ENCODE measurements at regions not wholly inside any gene's neighbourhood (a gene's known extent, or its start where the extent isn't known, plus 50 kb on each side); places are given as distances from the start of the nearest gene placed in this dataset.

DNA sequence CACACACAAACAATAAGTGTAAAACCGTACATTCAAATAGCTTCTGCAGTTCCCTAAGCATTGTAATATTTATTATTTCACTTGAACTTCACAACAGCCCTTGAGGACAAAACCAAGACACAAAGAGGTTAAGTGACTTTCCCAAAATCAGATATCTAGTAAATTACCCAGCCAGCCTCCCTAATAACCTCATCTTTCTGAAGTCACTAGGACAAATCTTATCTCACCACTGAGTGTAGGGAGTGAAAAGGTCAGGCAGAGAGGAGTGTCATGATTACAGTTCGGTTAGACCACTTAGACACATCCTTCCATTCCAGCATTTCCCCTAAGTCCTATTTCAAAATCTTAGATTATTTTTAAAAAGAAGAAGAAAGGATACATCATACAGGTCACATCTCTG, 377.3 kb upstream of the NFIA start (continued):
- TF ChIP-seq, protein P1, sequence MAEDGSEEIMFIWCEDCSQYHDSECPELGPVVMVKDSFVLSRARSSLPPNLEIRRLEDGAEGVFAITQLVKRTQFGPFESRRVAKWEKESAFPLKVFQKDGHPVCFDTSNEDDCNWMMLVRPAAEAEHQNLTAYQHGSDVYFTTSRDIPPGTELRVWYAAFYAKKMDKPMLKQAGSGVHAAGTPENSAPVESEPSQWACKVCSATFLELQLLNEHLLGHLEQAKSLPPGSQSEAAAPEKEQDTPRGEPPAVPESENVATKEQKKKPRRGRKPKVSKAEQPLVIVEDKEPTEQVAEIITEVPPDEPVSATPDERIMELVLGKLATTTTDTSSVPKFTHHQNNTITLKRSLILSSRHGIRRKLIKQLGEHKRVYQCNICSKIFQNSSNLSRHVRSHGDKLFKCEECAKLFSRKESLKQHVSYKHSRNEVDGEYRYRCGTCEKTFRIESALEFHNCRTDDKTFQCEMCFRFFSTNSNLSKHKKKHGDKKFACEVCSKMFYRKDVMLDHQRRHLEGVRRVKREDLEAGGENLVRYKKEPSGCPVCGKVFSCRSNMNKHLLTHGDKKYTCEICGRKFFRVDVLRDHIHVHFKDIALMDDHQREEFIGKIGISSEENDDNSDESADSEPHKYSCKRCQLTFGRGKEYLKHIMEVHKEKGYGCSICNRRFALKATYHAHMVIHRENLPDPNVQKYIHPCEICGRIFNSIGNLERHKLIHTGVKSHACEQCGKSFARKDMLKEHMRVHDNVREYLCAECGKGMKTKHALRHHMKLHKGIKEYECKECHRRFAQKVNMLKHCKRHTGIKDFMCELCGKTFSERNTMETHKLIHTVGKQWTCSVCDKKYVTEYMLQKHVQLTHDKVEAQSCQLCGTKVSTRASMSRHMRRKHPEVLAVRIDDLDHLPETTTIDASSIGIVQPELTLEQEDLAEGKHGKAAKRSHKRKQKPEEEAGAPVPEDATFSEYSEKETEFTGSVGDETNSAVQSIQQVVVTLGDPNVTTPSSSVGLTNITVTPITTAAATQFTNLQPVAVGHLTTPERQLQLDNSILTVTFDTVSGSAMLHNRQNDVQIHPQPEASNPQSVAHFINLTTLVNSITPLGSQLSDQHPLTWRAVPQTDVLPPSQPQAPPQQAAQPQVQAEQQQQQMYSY (CRISPR knock-in tag; IDR thresholded peaks at IDR 0.05), result no peak
- TF ChIP-seq ZNF263 (CRISPR knock-in tag; IDR thresholded peaks at IDR 0.05; ENCODE audit: low read depth) (no peak), EMX1 (CRISPR knock-in tag; IDR thresholded peaks at IDR 0.05) (no peak)
- TF ChIP-seq, protein P2, sequence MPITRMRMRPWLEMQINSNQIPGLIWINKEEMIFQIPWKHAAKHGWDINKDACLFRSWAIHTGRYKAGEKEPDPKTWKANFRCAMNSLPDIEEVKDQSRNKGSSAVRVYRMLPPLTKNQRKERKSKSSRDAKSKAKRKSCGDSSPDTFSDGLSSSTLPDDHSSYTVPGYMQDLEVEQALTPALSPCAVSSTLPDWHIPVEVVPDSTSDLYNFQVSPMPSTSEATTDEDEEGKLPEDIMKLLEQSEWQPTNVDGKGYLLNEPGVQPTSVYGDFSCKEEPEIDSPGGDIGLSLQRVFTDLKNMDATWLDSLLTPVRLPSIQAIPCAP (CRISPR knock-in tag; IDR thresholded peaks at IDR 0.05), result no peak

DNA sequence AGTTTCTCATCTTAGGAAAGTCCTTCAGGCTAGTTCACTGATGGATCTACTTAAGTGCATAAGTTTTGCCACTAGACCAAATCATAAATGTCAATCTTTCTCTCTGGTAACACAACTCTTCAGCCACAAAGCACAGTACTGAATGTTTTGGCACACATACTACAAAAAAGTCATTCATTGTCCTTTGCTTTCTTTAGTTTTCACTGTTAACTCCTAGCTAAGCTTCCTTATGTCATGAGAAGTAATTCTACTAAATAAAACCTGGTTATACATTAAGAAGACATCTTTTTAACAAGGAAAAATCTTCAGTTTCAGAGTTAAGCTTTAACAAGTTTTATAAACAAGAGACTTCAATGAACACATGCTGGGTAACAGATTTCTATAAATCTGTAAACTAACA, 379.2 kb upstream of the NFIA start:
- POLR2A ChIA-PET, result no interaction called here
- TF ChIP-seq, protein P3, sequence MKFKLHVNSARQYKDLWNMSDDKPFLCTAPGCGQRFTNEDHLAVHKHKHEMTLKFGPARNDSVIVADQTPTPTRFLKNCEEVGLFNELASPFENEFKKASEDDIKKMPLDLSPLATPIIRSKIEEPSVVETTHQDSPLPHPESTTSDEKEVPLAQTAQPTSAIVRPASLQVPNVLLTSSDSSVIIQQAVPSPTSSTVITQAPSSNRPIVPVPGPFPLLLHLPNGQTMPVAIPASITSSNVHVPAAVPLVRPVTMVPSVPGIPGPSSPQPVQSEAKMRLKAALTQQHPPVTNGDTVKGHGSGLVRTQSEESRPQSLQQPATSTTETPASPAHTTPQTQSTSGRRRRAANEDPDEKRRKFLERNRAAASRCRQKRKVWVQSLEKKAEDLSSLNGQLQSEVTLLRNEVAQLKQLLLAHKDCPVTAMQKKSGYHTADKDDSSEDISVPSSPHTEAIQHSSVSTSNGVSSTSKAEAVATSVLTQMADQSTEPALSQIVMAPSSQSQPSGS (CRISPR knock-in tag; IDR thresholded peaks at IDR 0.05; ENCODE audit: borderline replicate concordance, low read depth), result no peak
- TF ChIP-seq, protein P4, sequence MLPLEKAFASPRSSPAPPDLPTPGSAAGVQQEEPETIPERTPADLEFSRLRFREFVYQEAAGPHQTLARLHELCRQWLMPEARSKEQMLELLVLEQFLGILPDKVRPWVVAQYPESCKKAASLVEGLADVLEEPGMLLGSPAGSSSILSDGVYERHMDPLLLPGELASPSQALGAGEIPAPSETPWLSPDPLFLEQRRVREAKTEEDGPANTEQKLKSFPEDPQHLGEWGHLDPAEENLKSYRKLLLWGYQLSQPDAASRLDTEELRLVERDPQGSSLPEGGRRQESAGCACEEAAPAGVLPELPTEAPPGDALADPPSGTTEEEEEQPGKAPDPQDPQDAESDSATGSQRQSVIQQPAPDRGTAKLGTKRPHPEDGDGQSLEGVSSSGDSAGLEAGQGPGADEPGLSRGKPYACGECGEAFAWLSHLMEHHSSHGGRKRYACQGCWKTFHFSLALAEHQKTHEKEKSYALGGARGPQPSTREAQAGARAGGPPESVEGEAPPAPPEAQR (CRISPR knock-in tag; IDR thresholded peaks at IDR 0.05), result no peak
- TF ChIP-seq, protein P5, sequence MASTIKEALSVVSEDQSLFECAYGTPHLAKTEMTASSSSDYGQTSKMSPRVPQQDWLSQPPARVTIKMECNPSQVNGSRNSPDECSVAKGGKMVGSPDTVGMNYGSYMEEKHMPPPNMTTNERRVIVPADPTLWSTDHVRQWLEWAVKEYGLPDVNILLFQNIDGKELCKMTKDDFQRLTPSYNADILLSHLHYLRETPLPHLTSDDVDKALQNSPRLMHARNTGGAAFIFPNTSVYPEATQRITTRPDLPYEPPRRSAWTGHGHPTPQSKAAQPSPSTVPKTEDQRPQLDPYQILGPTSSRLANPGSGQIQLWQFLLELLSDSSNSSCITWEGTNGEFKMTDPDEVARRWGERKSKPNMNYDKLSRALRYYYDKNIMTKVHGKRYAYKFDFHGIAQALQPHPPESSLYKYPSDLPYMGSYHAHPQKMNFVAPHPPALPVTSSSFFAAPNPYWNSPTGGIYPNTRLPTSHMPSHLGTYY (CRISPR knock-in tag; IDR thresholded peaks at IDR 0.05), result no peak
- TF ChIP-seq ZNF671 (CRISPR knock-in tag; IDR thresholded peaks at IDR 0.05), result no peak
- TF ChIP-seq ELF4 (CRISPR knock-in tag; IDR thresholded peaks at IDR 0.05; ENCODE audit: low read depth), result no peak
- no peak for TF ChIP-seq ATF1 (CRISPR knock-in tag; IDR thresholded peaks at IDR 0.05)
- no peak overlapping the region for H3K27ac Mint-ChIP-seq
- peaks cover 11% of the 10 kb centered on the region for H3K4me1 Mint-ChIP-seq
- H3K36me3 Mint-ChIP-seq, result peaks cover 6% of the 10 kb centered on the region; the same call in 1 of the 2 replicates
- H3K4me3 Mint-ChIP-seq, result no peak overlapping the region
- ATAC-seq, result no peak
- no peaks in the 10 kb centered on the region for H3K27me3 Mint-ChIP-seq (ENCODE audit: low read depth)
- DNase-seq (ENCODE audit: low spot score), result no peak
- CTCF ChIA-PET, result interaction anchor here (1.2 kb wide), 1 partner anchor 347 kb away, joined by 3 read pairs; no protein-coding TSS in a partner anchor
- peaks cover 27% of the 10 kb centered on the region for H3K9me3 Mint-ChIP-seq

DNA sequence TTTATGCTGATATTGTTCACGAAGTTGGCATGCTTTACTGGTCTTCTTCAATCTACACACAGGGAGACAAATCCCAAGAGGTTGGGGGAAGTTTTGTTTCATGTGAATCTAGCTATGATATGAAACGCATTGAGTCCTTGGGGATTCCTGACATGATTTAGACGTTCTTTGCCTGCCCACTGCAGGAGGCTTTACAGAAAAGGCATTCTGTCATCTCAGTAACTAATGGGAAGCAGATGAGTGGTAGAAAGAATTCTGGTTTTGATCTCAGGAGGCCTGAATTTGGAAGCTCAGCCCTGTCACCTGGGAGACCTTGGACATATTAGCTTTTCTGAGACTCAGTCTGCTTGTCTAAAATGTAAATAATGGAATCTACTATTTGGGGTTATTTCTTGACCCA, 383.0 kb upstream of the NFIA start:
- no peak for DNase-seq (ENCODE audit: low spot score)
- no peaks in the 10 kb centered on the region for H3K27me3 Mint-ChIP-seq (ENCODE audit: low read depth)
- CTCF ChIA-PET, result no interaction called here
- POLR2A ChIA-PET, result interaction anchor here (0.7 kb wide), 1 partner anchor 1921 kb away, joined by 3 read pairs; no protein-coding TSS in a partner anchor
- H3K27ac Mint-ChIP-seq, result no peak overlapping the region
- no peak overlapping the region for H3K4me3 Mint-ChIP-seq
- peaks cover 10% of the 10 kb centered on the region for H3K36me3 Mint-ChIP-seq
- H3K9me3 Mint-ChIP-seq, result peaks cover 22% of the 10 kb centered on the region
- H3K4me1 Mint-ChIP-seq, result peaks cover 13% of the 10 kb centered on the region
- no peak for ATAC-seq
- TF ChIP-seq JAZF1 (CRISPR knock-in tag; IDR thresholded peaks at IDR 0.05) (no peak), NR3C1 (CRISPR knock-in tag; conservative IDR thresholded peaks at IDR 0.05; ENCODE audit: low read depth) (no peak), SOX15 (CRISPR knock-in tag; IDR thresholded peaks at IDR 0.05) (no peak), NFE2L1 (CRISPR knock-in tag; IDR thresholded peaks at IDR 0.05) (no peak), RELA (CRISPR knock-in tag; IDR thresholded peaks at IDR 0.05; ENCODE audit: borderline replicate concordance) (no peak)
- TF ChIP-seq, protein P6, sequence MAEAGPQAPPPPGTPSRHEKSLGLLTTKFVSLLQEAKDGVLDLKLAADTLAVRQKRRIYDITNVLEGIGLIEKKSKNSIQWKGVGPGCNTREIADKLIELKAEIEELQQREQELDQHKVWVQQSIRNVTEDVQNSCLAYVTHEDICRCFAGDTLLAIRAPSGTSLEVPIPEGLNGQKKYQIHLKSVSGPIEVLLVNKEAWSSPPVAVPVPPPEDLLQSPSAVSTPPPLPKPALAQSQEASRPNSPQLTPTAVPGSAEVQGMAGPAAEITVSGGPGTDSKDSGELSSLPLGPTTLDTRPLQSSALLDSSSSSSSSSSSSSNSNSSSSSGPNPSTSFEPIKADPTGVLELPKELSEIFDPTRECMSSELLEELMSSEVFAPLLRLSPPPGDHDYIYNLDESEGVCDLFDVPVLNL (CRISPR knock-in tag; IDR thresholded peaks at IDR 0.05; ENCODE audit: borderline replicate concordance, low read depth), result no peak
- TF ChIP-seq, protein P7, sequence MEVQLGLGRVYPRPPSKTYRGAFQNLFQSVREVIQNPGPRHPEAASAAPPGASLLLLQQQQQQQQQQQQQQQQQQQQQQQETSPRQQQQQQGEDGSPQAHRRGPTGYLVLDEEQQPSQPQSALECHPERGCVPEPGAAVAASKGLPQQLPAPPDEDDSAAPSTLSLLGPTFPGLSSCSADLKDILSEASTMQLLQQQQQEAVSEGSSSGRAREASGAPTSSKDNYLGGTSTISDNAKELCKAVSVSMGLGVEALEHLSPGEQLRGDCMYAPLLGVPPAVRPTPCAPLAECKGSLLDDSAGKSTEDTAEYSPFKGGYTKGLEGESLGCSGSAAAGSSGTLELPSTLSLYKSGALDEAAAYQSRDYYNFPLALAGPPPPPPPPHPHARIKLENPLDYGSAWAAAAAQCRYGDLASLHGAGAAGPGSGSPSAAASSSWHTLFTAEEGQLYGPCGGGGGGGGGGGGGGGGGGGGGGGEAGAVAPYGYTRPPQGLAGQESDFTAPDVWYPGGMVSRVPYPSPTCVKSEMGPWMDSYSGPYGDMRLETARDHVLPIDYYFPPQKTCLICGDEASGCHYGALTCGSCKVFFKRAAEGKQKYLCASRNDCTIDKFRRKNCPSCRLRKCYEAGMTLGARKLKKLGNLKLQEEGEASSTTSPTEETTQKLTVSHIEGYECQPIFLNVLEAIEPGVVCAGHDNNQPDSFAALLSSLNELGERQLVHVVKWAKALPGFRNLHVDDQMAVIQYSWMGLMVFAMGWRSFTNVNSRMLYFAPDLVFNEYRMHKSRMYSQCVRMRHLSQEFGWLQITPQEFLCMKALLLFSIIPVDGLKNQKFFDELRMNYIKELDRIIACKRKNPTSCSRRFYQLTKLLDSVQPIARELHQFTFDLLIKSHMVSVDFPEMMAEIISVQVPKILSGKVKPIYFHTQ (CRISPR knock-in tag; IDR thresholded peaks at IDR 0.05), result no peak
- TF ChIP-seq, protein P8, sequence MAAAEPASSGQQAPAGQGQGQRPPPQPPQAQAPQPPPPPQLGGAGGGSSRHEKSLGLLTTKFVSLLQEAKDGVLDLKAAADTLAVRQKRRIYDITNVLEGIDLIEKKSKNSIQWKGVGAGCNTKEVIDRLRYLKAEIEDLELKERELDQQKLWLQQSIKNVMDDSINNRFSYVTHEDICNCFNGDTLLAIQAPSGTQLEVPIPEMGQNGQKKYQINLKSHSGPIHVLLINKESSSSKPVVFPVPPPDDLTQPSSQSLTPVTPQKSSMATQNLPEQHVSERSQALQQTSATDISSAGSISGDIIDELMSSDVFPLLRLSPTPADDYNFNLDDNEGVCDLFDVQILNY (CRISPR knock-in tag; IDR thresholded peaks at IDR 0.05), result no peak
- TF ChIP-seq, protein P3 (CRISPR knock-in tag; IDR thresholded peaks at IDR 0.05; ENCODE audit: borderline replicate concordance, low read depth), result no peak
